ENCODE measurements at regions not wholly inside any gene's neighbourhood (a gene's known extent, or its start where the extent isn't known, plus 50 kb on each side); places are given as distances from the start of the nearest gene placed in this dataset.

DNA sequence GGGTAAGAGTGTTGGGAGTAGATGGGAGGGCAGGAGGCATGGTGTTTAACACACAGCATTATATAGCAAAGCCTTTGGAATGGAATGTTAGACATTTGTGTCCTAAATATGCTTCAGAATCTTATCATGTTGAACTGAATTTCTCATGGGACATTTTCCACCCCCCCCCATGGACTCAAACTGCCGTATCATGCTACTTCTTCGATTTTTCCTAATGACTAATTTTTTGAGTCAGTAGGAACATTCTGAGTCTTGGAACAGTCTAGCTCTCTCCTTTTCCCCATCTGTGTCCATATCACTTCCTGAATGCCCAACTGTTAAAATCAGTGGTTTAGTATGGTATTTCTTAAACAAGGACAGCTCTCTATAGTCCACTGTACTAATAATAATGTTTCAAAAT lies 380.6 kb downstream of the TLE4 start:
- DNase-seq, result no peak
- no peaks in the 10 kb centered on the region for H3K4me1 Mint-ChIP-seq (ENCODE audit: low read depth, unreplicated experiment)
- CTCF ChIA-PET, result no interaction called here
- intact Hi-C loops (cut with micrococcal nuclease; ENCODE audit: unreplicated experiment), result no loop called here
- H3K9me3 Mint-ChIP-seq (ENCODE audit: low read depth, unreplicated experiment), result peaks cover 2% of the 10 kb centered on the region
- no peaks in the 10 kb centered on the region for H3K27me3 Mint-ChIP-seq (ENCODE audit: unreplicated experiment)
- no peak overlapping the region for H3K4me3 Mint-ChIP-seq (ENCODE audit: low read depth, unreplicated experiment)
- H3K27ac Mint-ChIP-seq (ENCODE audit: unreplicated experiment), result no peak overlapping the region
- H3K36me3 Mint-ChIP-seq (ENCODE audit: insufficient read depth, unreplicated experiment), result no peaks in the 10 kb centered on the region
- BruUV-seq (replicated peaks), result no TSS peak
- TF ChIP-seq, protein P1, sequence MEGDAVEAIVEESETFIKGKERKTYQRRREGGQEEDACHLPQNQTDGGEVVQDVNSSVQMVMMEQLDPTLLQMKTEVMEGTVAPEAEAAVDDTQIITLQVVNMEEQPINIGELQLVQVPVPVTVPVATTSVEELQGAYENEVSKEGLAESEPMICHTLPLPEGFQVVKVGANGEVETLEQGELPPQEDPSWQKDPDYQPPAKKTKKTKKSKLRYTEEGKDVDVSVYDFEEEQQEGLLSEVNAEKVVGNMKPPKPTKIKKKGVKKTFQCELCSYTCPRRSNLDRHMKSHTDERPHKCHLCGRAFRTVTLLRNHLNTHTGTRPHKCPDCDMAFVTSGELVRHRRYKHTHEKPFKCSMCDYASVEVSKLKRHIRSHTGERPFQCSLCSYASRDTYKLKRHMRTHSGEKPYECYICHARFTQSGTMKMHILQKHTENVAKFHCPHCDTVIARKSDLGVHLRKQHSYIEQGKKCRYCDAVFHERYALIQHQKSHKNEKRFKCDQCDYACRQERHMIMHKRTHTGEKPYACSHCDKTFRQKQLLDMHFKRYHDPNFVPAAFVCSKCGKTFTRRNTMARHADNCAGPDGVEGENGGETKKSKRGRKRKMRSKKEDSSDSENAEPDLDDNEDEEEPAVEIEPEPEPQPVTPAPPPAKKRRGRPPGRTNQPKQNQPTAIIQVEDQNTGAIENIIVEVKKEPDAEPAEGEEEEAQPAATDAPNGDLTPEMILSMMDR (IDR thresholded peaks at IDR 0.05; ENCODE audit: unreplicated experiment), result no peak

DNA sequence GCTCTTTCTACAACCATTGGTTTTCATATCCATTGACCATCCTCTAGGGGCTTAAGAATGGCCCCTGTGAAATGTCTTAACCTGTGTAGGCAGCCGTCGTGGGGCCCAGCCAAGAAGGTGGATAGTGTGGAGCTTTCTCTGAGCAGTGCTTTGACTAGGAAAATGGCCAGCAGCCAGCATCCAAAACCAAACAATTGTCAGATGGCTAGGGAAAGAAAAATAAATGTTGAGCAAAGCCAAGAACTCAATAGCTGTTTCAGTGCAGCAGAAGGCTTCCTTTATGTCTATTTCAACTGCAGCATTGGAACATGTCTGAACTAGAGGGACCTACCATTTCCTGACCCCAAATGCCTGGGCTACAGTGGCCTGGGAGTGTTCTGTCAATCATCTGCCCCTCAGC lies 374.9 kb downstream of the TLE4 start:
- Mint-ChIP-seq H3K9me3 (ENCODE audit: low read depth, unreplicated experiment) (peaks cover 7% of the 10 kb centered on the region), H3K36me3 (ENCODE audit: insufficient read depth, unreplicated experiment) (no peaks in the 10 kb centered on the region), H3K4me1 (ENCODE audit: low read depth, unreplicated experiment) (no peaks in the 10 kb centered on the region), H3K27ac (ENCODE audit: unreplicated experiment) (no peak overlapping the region), H3K4me3 (ENCODE audit: low read depth, unreplicated experiment) (no peak overlapping the region), H3K27me3 (ENCODE audit: unreplicated experiment) (no peaks in the 10 kb centered on the region)
- CTCF ChIA-PET, result no interaction called here
- BruUV-seq (replicated peaks), result no TSS peak
- TF ChIP-seq, protein P1 (IDR thresholded peaks at IDR 0.05; ENCODE audit: unreplicated experiment), result no peak
- intact Hi-C loops (cut with micrococcal nuclease; ENCODE audit: unreplicated experiment), result no loop called here
- no peak for DNase-seq

DNA sequence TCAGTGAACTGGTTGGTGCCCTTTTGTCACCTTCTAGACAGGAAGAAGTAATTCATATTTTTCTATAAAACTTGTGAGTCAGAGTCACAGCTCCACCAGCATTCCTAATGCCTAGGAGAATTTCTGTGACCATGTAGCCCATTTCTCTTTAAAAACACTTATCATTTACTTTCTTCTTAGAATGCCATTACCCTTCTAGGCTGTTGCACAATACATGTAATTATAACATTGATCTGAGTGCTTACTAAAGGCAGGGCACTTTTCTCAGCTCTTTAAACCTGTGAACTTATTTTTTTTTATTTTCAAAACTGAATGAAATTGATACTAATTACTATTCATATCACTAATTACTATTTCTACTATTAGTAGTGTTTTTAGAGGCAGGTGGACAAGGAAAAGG lies 373.7 kb downstream of the TLE4 start:
- CTCF ChIA-PET, result no interaction called here
- H3K4me1 Mint-ChIP-seq (ENCODE audit: low read depth, unreplicated experiment), result no peaks in the 10 kb centered on the region
- no peaks in the 10 kb centered on the region for H3K27me3 Mint-ChIP-seq (ENCODE audit: unreplicated experiment)
- no peak overlapping the region for H3K27ac Mint-ChIP-seq (ENCODE audit: unreplicated experiment)
- no peak overlapping the region for H3K4me3 Mint-ChIP-seq (ENCODE audit: low read depth, unreplicated experiment)
- DNase-seq, result no peak
- intact Hi-C loops (cut with micrococcal nuclease; ENCODE audit: unreplicated experiment), result no loop called here
- TF ChIP-seq, protein P1 (IDR thresholded peaks at IDR 0.05; ENCODE audit: unreplicated experiment), result no peak
- BruUV-seq (replicated peaks), result no TSS peak
- H3K9me3 Mint-ChIP-seq (ENCODE audit: low read depth, unreplicated experiment), result peaks cover 7% of the 10 kb centered on the region
- no peaks in the 10 kb centered on the region for H3K36me3 Mint-ChIP-seq (ENCODE audit: insufficient read depth, unreplicated experiment)

DNA sequence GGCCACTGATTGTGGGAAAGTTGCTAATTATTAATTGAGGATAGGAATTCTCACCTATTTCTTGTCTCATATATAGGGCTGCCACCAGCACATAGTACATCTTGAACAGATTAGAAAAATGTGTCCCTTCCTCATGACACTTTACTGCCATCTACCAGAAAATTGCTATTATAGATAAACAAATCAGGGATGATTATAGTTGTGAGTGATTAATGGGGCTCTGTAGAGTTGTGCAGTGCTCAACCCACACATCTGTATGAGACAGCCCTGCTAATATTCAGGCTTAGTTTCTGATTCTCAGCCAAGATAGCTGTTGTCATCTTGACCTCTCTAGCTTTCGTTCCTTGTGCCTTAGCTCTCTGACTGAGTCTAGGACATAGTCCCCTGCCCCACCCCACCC lies 373.3 kb downstream of the TLE4 start:
- BruUV-seq (replicated peaks), result no TSS peak
- no peaks in the 10 kb centered on the region for H3K4me1 Mint-ChIP-seq (ENCODE audit: low read depth, unreplicated experiment)
- CTCF ChIA-PET, result no interaction called here
- no peaks in the 10 kb centered on the region for H3K36me3 Mint-ChIP-seq (ENCODE audit: insufficient read depth, unreplicated experiment)
- no peak overlapping the region for H3K4me3 Mint-ChIP-seq (ENCODE audit: low read depth, unreplicated experiment)
- peaks cover 5% of the 10 kb centered on the region for H3K9me3 Mint-ChIP-seq (ENCODE audit: low read depth, unreplicated experiment)
- no peak for DNase-seq
- intact Hi-C loops (cut with micrococcal nuclease; ENCODE audit: unreplicated experiment), result no loop called here
- H3K27me3 Mint-ChIP-seq (ENCODE audit: unreplicated experiment), result no peaks in the 10 kb centered on the region
- TF ChIP-seq, protein P1 (IDR thresholded peaks at IDR 0.05; ENCODE audit: unreplicated experiment), result no peak
- H3K27ac Mint-ChIP-seq (ENCODE audit: unreplicated experiment), result no peak overlapping the region

DNA sequence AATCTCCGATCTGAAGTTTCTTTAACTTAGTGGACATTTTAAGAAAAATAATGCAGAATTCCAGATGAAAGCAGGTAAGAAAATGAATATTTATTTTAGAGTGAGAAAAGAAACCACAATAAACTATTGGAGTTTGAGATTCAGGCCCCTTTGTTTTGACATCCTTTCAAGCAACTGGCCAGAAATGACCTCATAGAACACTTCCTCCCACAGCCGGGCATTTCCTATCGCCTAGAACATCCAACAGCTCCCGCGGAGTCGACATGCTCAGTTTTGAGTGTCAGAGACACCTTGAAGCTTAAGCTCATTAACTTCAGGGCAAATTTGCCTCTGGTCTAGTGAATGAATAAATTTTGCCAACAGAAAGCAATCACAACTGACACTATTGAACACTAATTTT lies 369.2 kb downstream of the TLE4 start:
- no TSS peak for BruUV-seq (replicated peaks)
- CTCF ChIA-PET, result no interaction called here
- Mint-ChIP-seq H3K4me3 (ENCODE audit: low read depth, unreplicated experiment) (no peak overlapping the region), H3K9me3 (ENCODE audit: low read depth, unreplicated experiment) (peaks cover 7% of the 10 kb centered on the region), H3K36me3 (ENCODE audit: insufficient read depth, unreplicated experiment) (no peaks in the 10 kb centered on the region), H3K4me1 (ENCODE audit: low read depth, unreplicated experiment) (no peaks in the 10 kb centered on the region), H3K27ac (ENCODE audit: unreplicated experiment) (no peak overlapping the region), H3K27me3 (ENCODE audit: unreplicated experiment) (no peaks in the 10 kb centered on the region)
- intact Hi-C loops (cut with micrococcal nuclease; ENCODE audit: unreplicated experiment), result no loop called here
- TF ChIP-seq, protein P1 (IDR thresholded peaks at IDR 0.05; ENCODE audit: unreplicated experiment), result no peak
- no peak for DNase-seq
